ENCODE measurements at regions not wholly inside any gene's neighbourhood (a gene's known extent, or its start where the extent isn't known, plus 50 kb on each side); places are given as distances from the start of the nearest gene placed in this dataset.
A peak's percentile ranks its signal among the peaks of the same experiment; 100 is the strongest.

DNA sequence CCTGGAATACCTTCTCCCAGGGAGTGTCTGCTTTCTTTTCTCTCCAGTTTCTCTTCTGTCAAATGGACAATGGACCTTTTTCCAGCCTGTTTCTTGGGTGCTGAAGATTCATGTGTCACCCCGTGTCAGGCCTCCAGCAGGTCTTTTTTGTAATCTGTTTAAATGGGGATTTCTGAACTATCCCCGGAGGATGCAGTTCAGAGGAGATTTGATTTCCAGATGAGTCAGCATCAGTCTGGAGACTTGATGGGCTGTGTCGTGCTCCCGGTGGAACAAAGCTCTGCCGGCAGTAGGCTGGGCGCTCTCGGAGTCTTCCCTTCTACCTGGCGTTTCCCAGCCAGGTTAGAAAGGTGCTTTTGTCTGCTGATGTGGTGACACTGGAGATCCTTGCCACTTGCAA, 440.6 kb downstream of the HS3ST3B1 start:
- no peak for DNase-seq (ENCODE audit: extremely low read depth, low read depth)
- no peak overlapping the region for H3K4me3 ChIP-seq (replicated peaks; ENCODE audit: low read depth, low read length)

GRCh38 chr17:14739656-14740431, 439.0 kb downstream of the HS3ST3B1 start:
- TF ChIP-seq CTCF (IDR thresholded peaks at IDR 0.05; ENCODE audit: low read depth, low read length, missing control alignments), result no peak
- H3K4me3 ChIP-seq (replicated peaks; ENCODE audit: low read depth, low read length), result no peak overlapping the region
- DNase-seq (ENCODE audit: extremely low read depth, low read depth), result no peak

More for the DNA sequence above, 440.6 kb downstream of the HS3ST3B1 start:
- TF ChIP-seq CTCF (IDR thresholded peaks at IDR 0.05; ENCODE audit: low read depth, low read length, missing control alignments), result no peak

- DNase-seq (ENCODE audit: extremely low read depth, low read depth), result no peak
- no peak for TF ChIP-seq CTCF (IDR thresholded peaks at IDR 0.05; ENCODE audit: low read depth, low read length, missing control alignments)
- no peak overlapping the region for H3K4me3 ChIP-seq (replicated peaks; ENCODE audit: low read depth, low read length)
Observed at GRCh38 chr17:14738652-14738988, 437.7 kb downstream of the HS3ST3B1 start.

DNA sequence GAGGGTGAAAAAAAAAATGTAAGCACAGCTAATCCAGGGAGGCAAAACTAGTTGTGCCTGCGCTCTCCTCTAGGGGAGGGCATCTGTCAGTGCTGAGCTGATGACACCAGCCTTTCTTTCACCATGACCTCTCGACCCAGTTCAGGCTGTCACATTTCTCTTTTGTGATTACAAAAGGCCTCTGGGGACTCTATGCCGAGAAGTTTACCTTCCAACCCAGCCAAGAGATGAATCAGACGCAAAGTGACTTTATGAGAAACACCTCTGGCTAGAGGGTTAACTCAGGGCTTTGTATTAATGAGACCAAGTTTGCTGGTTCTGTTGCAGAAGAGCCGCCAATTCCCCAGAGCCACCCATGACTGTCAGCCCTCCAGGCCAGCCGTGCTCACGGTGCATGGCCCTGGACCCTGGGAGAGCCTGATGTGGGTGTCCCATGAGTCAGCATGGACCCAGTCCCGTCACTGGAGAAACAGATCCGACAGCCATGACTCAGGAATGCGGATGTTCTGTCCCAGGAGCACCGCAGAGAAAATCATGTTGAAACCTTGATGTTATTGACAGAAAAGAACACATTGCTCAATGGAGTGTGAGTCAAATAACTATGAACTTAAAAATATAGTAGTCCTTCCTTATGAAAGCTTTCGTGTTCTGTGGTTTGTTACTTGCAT, 437.2 kb downstream of the HS3ST3B1 start:
- peak; percentile 38 for DNase-seq (ENCODE audit: extremely low read depth, low read depth)
- H3K4me3 ChIP-seq (replicated peaks; ENCODE audit: low read depth, low read length), result no peak overlapping the region
- peak; percentile 18 for TF ChIP-seq CTCF (IDR thresholded peaks at IDR 0.05; ENCODE audit: low read depth, low read length, missing control alignments)

GRCh38 chr17:14736631-14737030, 435.8 kb downstream of the HS3ST3B1 start:
- H3K4me3 ChIP-seq (replicated peaks; ENCODE audit: low read depth, low read length), result no peak overlapping the region
- DNase-seq (ENCODE audit: extremely low read depth, low read depth), result no peak
- no peak for TF ChIP-seq CTCF (IDR thresholded peaks at IDR 0.05; ENCODE audit: low read depth, low read length, missing control alignments)

- DNase-seq (ENCODE audit: extremely low read depth, low read depth), result no peak
- no peak overlapping the region for H3K4me3 ChIP-seq (replicated peaks; ENCODE audit: low read depth, low read length)
- TF ChIP-seq CTCF (IDR thresholded peaks at IDR 0.05; ENCODE audit: low read depth, low read length, missing control alignments), result no peak
Observed at GRCh38 chr17:14733376-14733775, 432.5 kb downstream of the HS3ST3B1 start.
